ENCODE measurements at regions not wholly inside any gene's neighbourhood (a gene's known extent, or its start where the extent isn't known, plus 50 kb on each side); places are given as distances from the start of the nearest gene placed in this dataset.

- no peak overlapping the region for H3K4me3 ChIP-seq
- no peak for DNase-seq
- H3K4me1 ChIP-seq: no peaks in the 10 kb centered on the region
- intact Hi-C loops (cut with DNase I): no loop called here
- no peak for ATAC-seq
- H3K27ac ChIP-seq: no peak overlapping the region
- TF ChIP-seq, protein P1, sequence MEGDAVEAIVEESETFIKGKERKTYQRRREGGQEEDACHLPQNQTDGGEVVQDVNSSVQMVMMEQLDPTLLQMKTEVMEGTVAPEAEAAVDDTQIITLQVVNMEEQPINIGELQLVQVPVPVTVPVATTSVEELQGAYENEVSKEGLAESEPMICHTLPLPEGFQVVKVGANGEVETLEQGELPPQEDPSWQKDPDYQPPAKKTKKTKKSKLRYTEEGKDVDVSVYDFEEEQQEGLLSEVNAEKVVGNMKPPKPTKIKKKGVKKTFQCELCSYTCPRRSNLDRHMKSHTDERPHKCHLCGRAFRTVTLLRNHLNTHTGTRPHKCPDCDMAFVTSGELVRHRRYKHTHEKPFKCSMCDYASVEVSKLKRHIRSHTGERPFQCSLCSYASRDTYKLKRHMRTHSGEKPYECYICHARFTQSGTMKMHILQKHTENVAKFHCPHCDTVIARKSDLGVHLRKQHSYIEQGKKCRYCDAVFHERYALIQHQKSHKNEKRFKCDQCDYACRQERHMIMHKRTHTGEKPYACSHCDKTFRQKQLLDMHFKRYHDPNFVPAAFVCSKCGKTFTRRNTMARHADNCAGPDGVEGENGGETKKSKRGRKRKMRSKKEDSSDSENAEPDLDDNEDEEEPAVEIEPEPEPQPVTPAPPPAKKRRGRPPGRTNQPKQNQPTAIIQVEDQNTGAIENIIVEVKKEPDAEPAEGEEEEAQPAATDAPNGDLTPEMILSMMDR (IDR thresholded peaks at IDR 0.05): no peak
- H3K36me3 ChIP-seq: no peaks in the 10 kb centered on the region
- H3K27me3 ChIP-seq: no peaks in the 10 kb centered on the region
- no peaks in the 10 kb centered on the region for H3K9me3 ChIP-seq
These were observed 622.3 kb upstream of the CADM1 start for GRCh38 chr11:116126562-116126961.

DNA sequence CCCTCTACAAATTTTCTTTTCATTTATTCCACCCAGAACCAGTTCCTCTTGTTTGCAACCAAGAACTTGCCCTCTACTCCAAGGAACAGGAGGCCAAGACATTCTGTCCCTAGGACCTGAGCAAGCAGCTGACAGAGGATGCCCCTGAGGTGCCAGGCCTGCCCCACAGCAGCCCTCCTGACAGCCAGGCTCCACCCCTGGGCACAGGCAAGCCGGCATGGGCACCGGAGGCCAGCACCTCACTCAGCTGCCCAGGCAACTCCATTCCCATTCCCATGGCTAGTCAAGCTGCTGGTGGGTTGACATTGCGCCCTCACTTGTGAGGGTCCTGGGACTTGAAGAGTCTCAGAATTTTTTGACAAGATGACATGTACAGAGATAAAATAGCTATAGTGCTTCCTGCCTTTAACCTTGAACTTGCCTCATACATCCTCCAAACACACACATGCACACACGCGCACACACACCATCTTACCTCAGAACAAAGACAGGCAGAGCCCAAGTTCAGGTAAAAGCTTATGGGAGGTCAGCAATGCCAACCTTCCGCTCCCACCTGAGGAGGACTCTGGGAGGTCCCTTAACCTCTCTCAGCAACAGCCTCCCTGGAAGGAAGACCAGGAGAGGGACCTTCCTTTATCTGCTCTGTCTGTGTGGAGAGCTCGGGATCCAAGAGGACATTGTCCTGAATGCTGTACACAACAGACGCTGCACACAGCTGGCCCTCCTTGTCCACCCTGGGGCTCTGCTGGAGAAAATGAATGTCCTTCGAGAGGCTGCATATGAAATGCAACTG is 620.9 kb upstream of the CADM1 start:
- intact Hi-C loops (cut with DNase I): no loop called here
- Histone ChIP-seq H3K27ac (no peak overlapping the region), H3K4me3 (no peak overlapping the region), H3K36me3 (no peaks in the 10 kb centered on the region), H3K9me3 (no peaks in the 10 kb centered on the region), H3K27me3 (no peaks in the 10 kb centered on the region), H3K4me1 (no peaks in the 10 kb centered on the region)
- ATAC-seq (no peak), DNase-seq (no peak)
- TF ChIP-seq, protein P1 (IDR thresholded peaks at IDR 0.05): no peak

DNA sequence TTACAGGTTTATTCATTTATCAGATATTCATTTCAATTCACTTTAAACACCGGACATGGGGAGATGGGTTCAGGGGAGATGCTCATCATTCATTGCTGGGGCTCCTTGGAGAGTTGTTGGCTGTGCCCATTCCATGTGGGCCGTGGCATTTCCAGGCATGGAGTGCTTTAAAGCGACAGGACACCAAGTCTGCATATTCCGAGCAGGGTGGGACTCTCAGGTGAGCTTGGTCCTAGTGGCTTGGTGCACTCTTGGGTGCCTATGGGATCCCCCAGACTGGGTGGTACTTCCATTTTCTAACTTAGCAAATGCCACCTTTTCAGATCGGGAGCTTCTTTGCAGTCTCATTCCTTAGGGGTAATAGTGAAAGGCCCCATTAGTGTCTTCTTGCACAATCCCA is 619.5 kb upstream of the CADM1 start:
- Histone ChIP-seq H3K27ac (no peak overlapping the region), H3K27me3 (no peaks in the 10 kb centered on the region), H3K4me3 (no peak overlapping the region), H3K4me1 (no peaks in the 10 kb centered on the region), H3K36me3 (no peaks in the 10 kb centered on the region), H3K9me3 (no peaks in the 10 kb centered on the region)
- intact Hi-C loops (cut with DNase I): no loop called here
- DNase-seq (no peak), ATAC-seq (no peak)
- TF ChIP-seq, protein P1 (IDR thresholded peaks at IDR 0.05): no peak

GRCh38 chr11:116122697-116123472 is 618.7 kb upstream of the CADM1 start:
- Histone ChIP-seq H3K36me3 (no peaks in the 10 kb centered on the region), H3K9me3 (no peaks in the 10 kb centered on the region), H3K27ac (no peak overlapping the region), H3K27me3 (no peaks in the 10 kb centered on the region), H3K4me3 (no peak overlapping the region), H3K4me1 (no peaks in the 10 kb centered on the region)
- TF ChIP-seq, protein P1 (IDR thresholded peaks at IDR 0.05): no peak
- DNase-seq (no peak), ATAC-seq (no peak)
- intact Hi-C loops (cut with DNase I): no loop called here

DNA sequence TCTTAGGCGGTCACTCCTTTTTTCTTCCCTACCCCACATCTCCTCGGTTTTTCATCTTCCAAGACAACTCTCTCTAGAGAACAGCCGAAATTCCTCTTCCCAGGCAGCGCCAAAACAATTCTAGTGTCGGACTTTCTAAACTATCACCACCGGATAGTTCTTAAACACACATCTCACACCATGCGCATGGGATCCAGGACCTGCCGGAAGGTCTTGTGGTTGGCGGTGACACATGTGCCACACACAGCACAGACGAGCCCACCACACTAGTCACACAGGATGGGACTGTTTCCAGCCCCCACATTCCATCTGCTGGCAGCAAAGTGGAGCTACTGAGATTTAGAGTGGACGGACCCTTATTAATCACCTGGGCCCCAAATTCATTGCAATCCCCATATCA is 614.9 kb upstream of the CADM1 start:
- TF ChIP-seq, protein P1 (IDR thresholded peaks at IDR 0.05): no peak
- H3K4me1 ChIP-seq: no peaks in the 10 kb centered on the region
- H3K36me3 ChIP-seq: no peaks in the 10 kb centered on the region
- no peaks in the 10 kb centered on the region for H3K9me3 ChIP-seq
- no peak for ATAC-seq
- no peak overlapping the region for H3K4me3 ChIP-seq
- no peaks in the 10 kb centered on the region for H3K27me3 ChIP-seq
- intact Hi-C loops (cut with DNase I): no loop called here
- H3K27ac ChIP-seq: no peak overlapping the region
- DNase-seq: no peak
